K562 (cell line): ENCODE measurements at regions not wholly inside any gene's neighbourhood (a gene's known extent, or its start where the extent isn't known, plus 50 kb on each side); places are given as distances from the start of the nearest gene placed in this dataset.

Experiments used
- ATAC-seq: fragments of 200-7000 bp; cut with Tn5 transposase; 3 replicates; pipeline ENCODE4 v1.9.1; 2020; ENCODE audit warnings: moderate library complexity
- BruUV-seq: library from RNA; stranded (reverse); fragments of 400-500 nt; replicated peaks from 2 replicates; lab custom pipeline; 2021; lab: Mats Ljungman, UMichigan
- CTCF ChIA-PET: fragments of 300-600 bp; formaldehyde crosslinking; extraction: SDS; loops from one replicate; lab custom pipeline; 2021; ENCODE audit warnings: low intra/inter-chr PET ratio; lab: Yijun Ruan, JAX
- POLR2A ChIA-PET: fragments of 300-600, 350-650 bp; sonication (Branson Sonifier 250); formaldehyde crosslinking; extraction: SDS; loops from one replicate; lab custom pipeline; 2021; ENCODE audit warnings: antibody characterized with exemption, inconsistent platforms; lab: Yijun Ruan, JAX
- DNase-seq, 4 experiments: peaks; one replicate each; pipeline versions ENCODE4 v3.0.0 to v3.0.0-alpha.2; 2011 to 2018; ENCODE audit warnings: low spot score in 3 of 4, mixed read lengths in 3 of 4; ENCODE audit errors: extremely low read depth in 1 of 4
- FAIRE-seq: peaks from 2 replicates; lab custom pipeline; 2011; peaks lifted over from hg19 to GRCh38; lab: Jason Lieb, UNC
- H2AFZ ChIP-seq: 2 replicates; pipeline ENCODE4 v1.6.0; 2011; ENCODE audit warnings: low read depth, low read length, control low read depth, inconsistent platforms
- H3K27ac ChIP-seq: fragments of 200-600 bp; 3 replicates; pipeline ENCODE4 v1.8.0; 2011; ENCODE audit warnings: low read depth, mild to moderate bottlenecking, control low read depth, inconsistent platforms, low read length, moderate library complexity, mixed read lengths; ENCODE audit errors: extremely low read depth
- H3K27me3 ChIP-seq, 2 experiments: fragments of 300-600 bp in 1 of 2; 2 replicates in 1 of 2; 3 replicates in 1 of 2; pipeline versions ENCODE4 v1.6.0 to v1.8.0; 2011; ENCODE audit warnings: inconsistent platforms in 2 of 2, low read length in 2 of 2, mild to moderate bottlenecking in 1 of 2, mixed read lengths in 1 of 2, moderate library complexity in 1 of 2; ENCODE audit not compliant: control insufficient read depth in 2 of 2, insufficient read depth in 2 of 2
- H3K36me3 ChIP-seq: fragments of 300-600 bp; 3 replicates; pipeline ENCODE4 v1.8.0; 2011; ENCODE audit warnings: mild to moderate bottlenecking, low read length, inconsistent platforms; ENCODE audit not compliant: control insufficient read depth, insufficient read depth
- H3K4me1 ChIP-seq, 2 experiments: fragments of 200-600 bp in 1 of 2; replicated peaks in 1 of 2; 2 replicates in 1 of 2; 3 replicates in 1 of 2; pipeline versions ENCODE4 v1.5.1 to v1.8.0; 2011; ENCODE audit warnings: inconsistent platforms in 2 of 2, low read length in 2 of 2, mild to moderate bottlenecking in 1 of 2, mixed read lengths in 1 of 2, moderate library complexity in 1 of 2; ENCODE audit not compliant: control insufficient read depth in 2 of 2, insufficient read depth in 2 of 2
- H3K4me2 ChIP-seq: 2 replicates; pipeline ENCODE4 v1.6.1; 2011; ENCODE audit warnings: low read length, control low read depth, inconsistent platforms, mixed read lengths; ENCODE audit not compliant: insufficient read depth
- H3K4me3 ChIP-seq: fragments of 200-600 bp; sonication (generic), shearing (Covaris generic); 2 replicates; pipeline ENCODE4 v1.5.1; 2016; ENCODE audit warnings: control low read depth, inconsistent platforms
- H3K79me2 ChIP-seq: fragments of 200-600 bp; 3 replicates; pipeline ENCODE4 v1.8.0; 2011; ENCODE audit warnings: low read length, inconsistent platforms; ENCODE audit not compliant: control insufficient read depth, insufficient read depth
- H3K9ac ChIP-seq, 2 experiments: 2 replicates each; pipeline versions ENCODE4 v1.6.0 to v1.6.1; 2011; ENCODE audit warnings: low read depth in 2 of 2, low read length in 2 of 2, control low read depth in 1 of 2, inconsistent platforms in 1 of 2, mild to moderate bottlenecking in 1 of 2, mixed read lengths in 1 of 2; ENCODE audit not compliant: insufficient read depth in 1 of 2
- H3K9me1 ChIP-seq: one replicate; pipeline ENCODE4 v1.6.0; 2011; ENCODE audit warnings: inconsistent platforms, mild to moderate bottlenecking, low read length, moderate library complexity; ENCODE audit not compliant: control insufficient read depth, insufficient read depth
- H3K9me3 ChIP-seq: replicated peaks from 2 replicates; pipeline ENCODE4 v1.5.1; 2011; ENCODE audit warnings: low read depth, low read length, inconsistent platforms; ENCODE audit not compliant: control insufficient read depth, insufficient read depth
- H4K20me1 ChIP-seq: replicated peaks from 2 replicates; pipeline ENCODE4 v1.6.1; 2011; ENCODE audit warnings: low read length, inconsistent platforms, mixed read lengths; ENCODE audit not compliant: control insufficient read depth, insufficient read depth
- ARID1B ChIP-seq: fragments of 450-650 bp; IDR thresholded peaks from 2 replicates; pipeline ENCODE4 v1.6.1; 2016; ENCODE audit warnings: antibody characterized with exemption, mild to moderate bottlenecking, inconsistent platforms
- CBFA2T2 ChIP-seq: fragments of 450-650 bp; conservative IDR thresholded peaks from 2 replicates; pipeline ENCODE4 v1.6.1; 2017; ENCODE audit warnings: mild to moderate bottlenecking
- CBFA2T3 ChIP-seq: fragments of 450-650 bp; IDR thresholded peaks from 2 replicates; pipeline ENCODE4 v1.6.1; 2017
- HMGN3 ChIP-seq: IDR thresholded peaks from 2 replicates; pipeline ENCODE4 v1.6.1; 2011; ENCODE audit warnings: borderline replicate concordance, low read depth, mild to moderate bottlenecking, mixed read lengths, low read length; ENCODE audit not compliant: insufficient read length; ENCODE audit errors: extremely low read depth
- MECOM ChIP-seq: fragments of 250-450 bp; sonication (Bioruptor Pico); IDR thresholded peaks from 2 replicates; pipeline ENCODE4 v1.8.0; 2022; ENCODE audit warnings: inconsistent platforms
- MYC ChIP-seq, 2 experiments: fragments of 250-450 bp in 1 of 2; sonication (Bioruptor Pico) in 1 of 2; IDR thresholded peaks; 2 replicates each; pipeline versions ENCODE4 v1.5.1 to v1.6.1; 2012 to 2021; ENCODE audit warnings: low read depth in 2 of 2, borderline replicate concordance in 1 of 2, improper control_type of control experiment in 1 of 2, low read length in 1 of 2, mild to moderate bottlenecking in 1 of 2, moderate library complexity in 1 of 2
- SETDB1 ChIP-seq: IDR thresholded peaks from one replicate; pipeline ENCODE4 v1.6.1; 2012; ENCODE audit warnings: low read length, control low read depth, inconsistent platforms
- TAF1 ChIP-seq: IDR thresholded peaks from 2 replicates; pipeline ENCODE4 v1.6.1; 2011; ENCODE audit warnings: mild to moderate bottlenecking, low read length, moderate library complexity; ENCODE audit not compliant: insufficient read depth, control insufficient read depth, severe bottlenecking; ENCODE audit errors: extremely low read depth
- TAL1 ChIP-seq: fragments of 450-650 bp; IDR thresholded peaks from 2 replicates; pipeline ENCODE4 v1.6.1; 2016; ENCODE audit warnings: mild to moderate bottlenecking
- TEAD4 ChIP-seq, 2 experiments: sonication (generic) in 1 of 2; formaldehyde crosslinking in 1 of 2; IDR thresholded peaks; 2 replicates each; pipeline versions ENCODE4 v1.6.1 to v1.8.0; 2012 to 2022; ENCODE audit warnings: borderline replicate concordance in 1 of 2, inconsistent platforms in 1 of 2, low read length in 1 of 2, mild to moderate bottlenecking in 1 of 2, missing genetic modification reagents in 1 of 2
- YBX1 ChIP-seq: fragments of 450-650 bp; IDR thresholded peaks from 2 replicates; pipeline ENCODE4 v1.7.1; 2016; ENCODE audit warnings: mild to moderate bottlenecking
- ZBTB7A ChIP-seq: IDR thresholded peaks from 2 replicates; pipeline ENCODE4 v1.6.1; 2011; ENCODE audit warnings: low read depth, mild to moderate bottlenecking, low read length, moderate library complexity, borderline replicate concordance; ENCODE audit not compliant: control insufficient read depth
- ZNF75A ChIP-seq: fragments of 450-650 bp; formaldehyde crosslinking; IDR thresholded peaks from 2 replicates; pipeline ENCODE4 v1.4.0; 2020; ENCODE audit warnings: mild to moderate bottlenecking
- WGBS: fragments of 100-300 bp; shearing (Covaris generic); methylation state at CpG from one replicate; pipeline ENCODE4 v1.1.6; 2016; ENCODE audit warnings: low coverage, mixed read lengths; ENCODE audit not compliant: insufficient coverage; ENCODE audit errors: missing lambda C conversion rate; 5-methylcytosine and 5-hydroxymethylcytosine counted together
- in situ Hi-C: fragments of 300-500 bp; cut with MboI; formaldehyde crosslinking; loops from 4 replicates; pipeline ENCODE4 v1.15.0; 2018; ENCODE audit warnings: inconsistent platforms, mixed read lengths
- intact Hi-C: fragments of 100-400 bp; cut with micrococcal nuclease; formaldehyde crosslinking; loops from 2 replicates; pipeline ENCODE4 v1.14.2; 2022
- TF ChIP-seq, protein P1 (sequence below): sonication (generic); formaldehyde crosslinking; IDR thresholded peaks from 2 replicates; pipeline ENCODE4 v1.5.0; 2020; ENCODE audit warnings: missing genetic modification reagents

- no peak for TF ChIP-seq HMGN3
- TF ChIP-seq, all 486 proteins: peak for 10
Observed at GRCh38 chr13:75961911-75962310, 325.8 kb downstream of the LMO7 start (continued).

DNA sequence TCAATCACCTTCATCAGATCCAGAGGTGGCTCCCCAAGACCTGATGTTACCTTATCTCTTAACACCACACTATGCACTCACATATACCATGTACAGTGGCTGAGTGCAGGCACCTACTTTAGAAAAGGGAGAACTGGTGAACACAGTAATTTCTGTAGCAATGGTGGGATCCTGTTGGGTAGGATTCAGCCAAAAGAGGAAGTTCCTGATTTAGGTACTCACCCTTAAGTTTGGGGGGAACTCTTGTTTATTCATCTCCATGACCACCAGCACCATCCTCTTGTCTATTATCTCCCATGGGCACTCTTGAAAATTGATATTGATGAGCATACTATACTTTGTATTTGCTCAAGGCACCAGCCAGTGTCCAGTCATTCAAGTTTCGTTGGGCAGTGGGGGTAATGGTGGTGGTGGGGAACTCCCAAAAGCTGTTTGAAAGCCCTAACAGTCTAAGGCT is 324.4 kb downstream of the LMO7 start:
- TF ChIP-seq CBFA2T3: peak; percentile 64
- TF ChIP-seq MECOM (CRISPR knock-in tag): no peak
- 0 out of 2 replicates have a peak, but pooled peaks have one; percentile 33 for TF ChIP-seq CBFA2T2
- peak; percentile 29; the same call in 1 of the 2 replicates for TF ChIP-seq TAL1
- peak; percentile 43 for TF ChIP-seq ARID1B
- TF ChIP-seq, protein P1, sequence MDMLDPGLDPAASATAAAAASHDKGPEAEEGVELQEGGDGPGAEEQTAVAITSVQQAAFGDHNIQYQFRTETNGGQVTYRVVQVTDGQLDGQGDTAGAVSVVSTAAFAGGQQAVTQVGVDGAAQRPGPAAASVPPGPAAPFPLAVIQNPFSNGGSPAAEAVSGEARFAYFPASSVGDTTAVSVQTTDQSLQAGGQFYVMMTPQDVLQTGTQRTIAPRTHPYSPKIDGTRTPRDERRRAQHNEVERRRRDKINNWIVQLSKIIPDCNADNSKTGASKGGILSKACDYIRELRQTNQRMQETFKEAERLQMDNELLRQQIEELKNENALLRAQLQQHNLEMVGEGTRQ: no peak
- no peak for TF ChIP-seq ZBTB7A
- TF ChIP-seq YBX1: no peak
- TF ChIP-seq TEAD4 (IDR thresholded peaks at IDR 0.05; ENCODE audit: low read length): 0 out of 2 replicates have a peak, but pooled peaks have one; percentile 18
- TF ChIP-seq TEAD4 (CRISPR knock-in tag; IDR thresholded peaks at IDR 0.05; ENCODE audit: borderline replicate concordance): no peak
- no peak for TF ChIP-seq ZNF75A (CRISPR knock-in tag)
- no peak for TF ChIP-seq MYC (IDR thresholded peaks at IDR 0.05; ENCODE audit: low read depth, low read length)
- no peak for TF ChIP-seq MYC (CRISPR knock-in tag; IDR thresholded peaks at IDR 0.05; ENCODE audit: borderline replicate concordance, low read depth)
- TF ChIP-seq TAF1: no peak
- no peak for TF ChIP-seq SETDB1
- peak; percentile 82 for ATAC-seq
- no peaks in the 10 kb centered on the region for H3K9me1 ChIP-seq
- DNase-seq: peak in 2 of 4 experiments; percentile 15 to 30
- ChIA-PET POLR2A (no interaction called here), CTCF (no interaction called here)
- no peaks in the 10 kb centered on the region for H3K36me3 ChIP-seq
- intact Hi-C loops: loop anchor here (5.0 kb wide), 1 partner anchor 47 kb away; no protein-coding TSS in a partner anchor
- no peak overlapping the region for H3K27ac ChIP-seq
- no peaks in the 10 kb centered on the region for H3K9me3 ChIP-seq
- in situ Hi-C loops: no loop called here
- H3K4me1 ChIP-seq: peaks cover 0 to 27% of the 10 kb centered on the region in 2 experiments; a peak in 3 of 5 replicates
- no peak overlapping the region for H3K9ac ChIP-seq
- no peak overlapping the region for H2AFZ ChIP-seq
- FAIRE-seq: no peak
- H4K20me1 ChIP-seq: no peaks in the 10 kb centered on the region
- no TSS peak for BruUV-seq
- no peaks in the 10 kb centered on the region for H3K27me3 ChIP-seq
- H3K4me3 ChIP-seq: no peak overlapping the region
- H3K79me2 ChIP-seq: no peaks in the 10 kb centered on the region
- no peak overlapping the region for H3K4me2 ChIP-seq
- WGBS: 11% methylated on average over 1 of the region's 1 CpG
